Uterus (tissue), 3 donors: ENCODE measurements at regions not wholly inside any gene's neighbourhood (a gene's known extent, or its start where the extent isn't known, plus 50 kb on each side); places are given as distances from the start of the nearest gene placed in this dataset.
"Not testable (repeated sequence)": the region's sequence is repeated elsewhere in the genome, so short reads cannot be mapped to it uniquely, and the experiment has no call there.

ENCODE experiments used
- DNase-seq, 2 donors: peaks; one replicate each; pipeline ENCODE4 v3.0.0-alpha.2; 2019 to 2020
- H3K27ac ChIP-seq, 2 donors: fragments of 200-600 bp; sonication (generic); 1 replicate in 1 of 2; 2 replicates in 1 of 2; pipeline ENCODE4 v1.5.1; 2016 to 2018
- H3K27me3 ChIP-seq, 2 donors: fragments of 200-600 bp; sonication (generic); one replicate each; pipeline ENCODE4 v1.5.1; 2018 to 2019; ENCODE audit warnings: control low read depth in 1 of 2
- H3K36me3 ChIP-seq, 2 donors: fragments of 200-600 bp; sonication (generic); one replicate each; pipeline ENCODE4 v1.5.1; 2019; ENCODE audit warnings: control low read depth in 1 of 2
- H3K4me1 ChIP-seq, 2 donors: fragments of 200-600 bp; sonication (generic); one replicate each; pipeline ENCODE4 v1.5.1; 2018 to 2019; ENCODE audit warnings: control low read depth in 1 of 2
- H3K4me3 ChIP-seq, 2 donors: fragments of 200-600 bp; sonication (generic); 1 replicate in 1 of 2; 2 replicates in 1 of 2; pipeline ENCODE4 v1.5.1; 2018 to 2019; ENCODE audit warnings: mild to moderate bottlenecking in 1 of 2
- H3K9me3 ChIP-seq, 2 donors: fragments of 200-600 bp; sonication (generic); one replicate each; pipeline ENCODE4 v1.5.1; 2019; ENCODE audit warnings: control low read depth in 1 of 2
- POLR2A ChIP-seq, 2 donors: fragments of 450-650 bp; IDR thresholded peaks; one replicate each; pipeline ENCODE4 v1.6.1; 2016; ENCODE audit warnings: antibody characterized with exemption in 2 of 2, mild to moderate bottlenecking in 1 of 2, moderate library complexity in 1 of 2
- intact Hi-C: fragments of 100-400 bp; cut with DNase I; formaldehyde crosslinking; loops from one replicate; pipeline ENCODE4 v1.15.1; 2023; ENCODE audit warnings: low total_unique reads
- TF ChIP-seq, protein P1 (sequence below), 4 experiments: fragments of 200-600 bp in 2 of 4; fragments of 450-650 bp in 2 of 4; sonication (generic) in 2 of 4; IDR thresholded peaks; one replicate each; pipeline ENCODE4 v1.5.1; 2016 to 2019; ENCODE audit warnings: antibody characterized with exemption in 4 of 4, mild to moderate bottlenecking in 2 of 4, moderate library complexity in 1 of 4
- donor health status: DM: yes; HTN: yes; CAD: no.

DNA sequence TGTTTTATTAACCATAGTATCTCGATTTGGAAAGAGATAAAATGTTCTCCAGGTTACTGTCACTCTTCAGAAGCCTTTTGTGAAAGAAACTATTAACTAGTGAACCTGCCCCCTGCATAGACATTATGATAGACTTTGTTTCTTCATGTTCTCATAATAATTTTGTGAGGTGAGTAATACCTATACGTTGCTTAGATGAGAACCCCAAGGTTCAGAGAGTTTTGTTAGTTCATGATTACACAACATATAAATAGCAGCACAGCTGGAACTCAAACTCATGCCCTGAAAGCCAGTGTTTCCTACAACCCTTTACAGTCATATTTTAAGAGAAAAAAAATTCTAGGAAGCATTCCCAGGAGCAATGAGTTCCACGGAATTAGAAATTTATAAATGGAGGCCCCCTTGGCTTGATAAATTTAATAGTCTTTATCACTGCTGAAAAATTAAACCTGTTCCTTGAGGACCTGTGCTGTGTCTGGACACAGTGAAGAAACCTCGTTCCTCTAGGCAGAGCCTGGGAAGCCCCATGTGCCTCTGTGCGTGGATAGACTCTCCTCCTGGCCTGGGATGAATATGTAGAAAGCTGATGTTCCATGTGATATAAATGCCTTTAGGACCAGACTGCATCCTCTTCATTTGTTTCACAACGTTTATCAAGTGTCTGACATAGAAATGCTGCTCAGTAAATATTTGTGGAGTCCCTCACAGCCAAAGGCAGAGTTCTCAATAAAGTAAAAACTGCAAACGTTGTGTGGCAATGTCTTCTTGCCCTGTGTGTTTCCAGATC is 1257.0 kb upstream of the GYPC start:
- no peaks in the 10 kb centered on the region for H3K27me3 ChIP-seq
- intact Hi-C loops, result no loop called here
- no peaks in the 10 kb centered on the region for H3K4me1 ChIP-seq
- no peaks in the 10 kb centered on the region for H3K9me3 ChIP-seq
- TF ChIP-seq, protein P1, sequence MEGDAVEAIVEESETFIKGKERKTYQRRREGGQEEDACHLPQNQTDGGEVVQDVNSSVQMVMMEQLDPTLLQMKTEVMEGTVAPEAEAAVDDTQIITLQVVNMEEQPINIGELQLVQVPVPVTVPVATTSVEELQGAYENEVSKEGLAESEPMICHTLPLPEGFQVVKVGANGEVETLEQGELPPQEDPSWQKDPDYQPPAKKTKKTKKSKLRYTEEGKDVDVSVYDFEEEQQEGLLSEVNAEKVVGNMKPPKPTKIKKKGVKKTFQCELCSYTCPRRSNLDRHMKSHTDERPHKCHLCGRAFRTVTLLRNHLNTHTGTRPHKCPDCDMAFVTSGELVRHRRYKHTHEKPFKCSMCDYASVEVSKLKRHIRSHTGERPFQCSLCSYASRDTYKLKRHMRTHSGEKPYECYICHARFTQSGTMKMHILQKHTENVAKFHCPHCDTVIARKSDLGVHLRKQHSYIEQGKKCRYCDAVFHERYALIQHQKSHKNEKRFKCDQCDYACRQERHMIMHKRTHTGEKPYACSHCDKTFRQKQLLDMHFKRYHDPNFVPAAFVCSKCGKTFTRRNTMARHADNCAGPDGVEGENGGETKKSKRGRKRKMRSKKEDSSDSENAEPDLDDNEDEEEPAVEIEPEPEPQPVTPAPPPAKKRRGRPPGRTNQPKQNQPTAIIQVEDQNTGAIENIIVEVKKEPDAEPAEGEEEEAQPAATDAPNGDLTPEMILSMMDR (IDR thresholded peaks at IDR 0.05), result no peak
- no peak overlapping the region for H3K27ac ChIP-seq
- H3K36me3 ChIP-seq, result no peaks in the 10 kb centered on the region
- H3K4me3 ChIP-seq, result no peak overlapping the region
- no peak for DNase-seq

- Histone ChIP-seq H3K4me1 (no peaks in the 10 kb centered on the region), H3K27ac (no peak overlapping the region), H3K9me3 (no peaks in the 10 kb centered on the region), H3K27me3 (no peaks in the 10 kb centered on the region), H3K4me3 (no peak overlapping the region), H3K36me3 (no peaks in the 10 kb centered on the region)
- no peak for DNase-seq
- intact Hi-C loops, result no loop called here
- TF ChIP-seq, protein P1 (IDR thresholded peaks at IDR 0.05), result no peak
- TF ChIP-seq POLR2A (IDR thresholded peaks at IDR 0.05), result no peak
Measured at GRCh38 chr2:125405816-125406215, 1250.1 kb upstream of the GYPC start.

DNA sequence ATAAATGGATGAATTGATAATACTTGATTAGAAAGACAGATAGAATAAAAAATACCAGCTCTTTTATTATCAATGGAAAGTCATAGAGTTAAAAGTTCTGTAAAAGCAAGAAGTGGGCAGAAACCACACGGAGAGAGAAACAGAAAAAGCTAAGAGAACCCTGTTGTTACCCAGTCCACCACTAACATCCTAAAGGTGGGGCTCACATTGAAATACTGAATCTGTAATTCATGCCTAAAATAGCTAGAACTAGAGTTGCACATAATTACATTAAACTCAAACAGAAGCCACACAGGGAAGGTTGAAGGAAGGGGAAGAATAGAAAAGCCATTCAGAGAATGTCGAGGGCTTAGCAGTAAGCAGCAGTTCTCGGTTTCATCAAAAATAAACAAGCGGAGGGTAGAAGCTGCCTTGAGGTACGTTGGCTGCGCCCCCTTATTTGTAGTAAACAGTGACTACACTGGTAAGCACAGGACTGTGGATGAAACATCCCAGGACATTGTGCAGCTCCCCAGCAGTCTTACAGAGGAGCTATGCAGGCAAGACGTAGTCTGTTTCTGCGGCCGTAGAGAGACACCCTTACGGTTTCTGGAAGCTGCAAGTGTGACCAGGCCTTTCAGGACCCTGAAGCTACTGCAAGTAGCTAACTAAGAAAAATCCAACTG is 1247.0 kb upstream of the GYPC start:
- TF ChIP-seq, protein P1 (IDR thresholded peaks at IDR 0.05), result no peak
- no peak for TF ChIP-seq POLR2A (IDR thresholded peaks at IDR 0.05)
- H3K27ac ChIP-seq, result no peak overlapping the region
- H3K4me1 ChIP-seq, result no peaks in the 10 kb centered on the region
- DNase-seq, result no peak
- no peaks in the 10 kb centered on the region for H3K9me3 ChIP-seq
- no peaks in the 10 kb centered on the region for H3K27me3 ChIP-seq
- no peaks in the 10 kb centered on the region for H3K36me3 ChIP-seq
- intact Hi-C loops, result no loop called here
- no peak overlapping the region for H3K4me3 ChIP-seq

DNA sequence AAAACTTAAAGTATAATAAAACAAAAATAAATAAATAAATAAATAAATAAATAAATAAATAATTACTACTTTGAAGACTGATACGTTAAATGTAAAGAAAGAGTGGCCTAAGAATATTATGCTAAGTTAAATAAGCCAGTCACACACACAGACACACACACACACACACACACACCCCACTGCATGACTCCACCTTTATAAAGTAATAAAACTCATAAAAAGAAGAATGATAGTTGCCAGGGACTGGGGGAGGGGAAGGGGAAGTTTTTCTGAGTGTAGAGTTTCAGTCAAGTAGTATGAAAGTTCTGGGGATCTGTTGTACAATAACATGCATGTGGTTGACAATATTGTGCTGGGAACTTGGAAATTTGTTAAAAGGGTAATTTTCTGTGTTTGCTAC is 1237.5 kb upstream of the GYPC start:
- intact Hi-C loops, result no loop called here
- H3K4me3 ChIP-seq, result no peak overlapping the region
- H3K36me3 ChIP-seq, result no peaks in the 10 kb centered on the region
- no peaks in the 10 kb centered on the region for H3K27me3 ChIP-seq
- no peaks in the 10 kb centered on the region for H3K9me3 ChIP-seq
- H3K27ac ChIP-seq, result no peak overlapping the region
- DNase-seq, result no peak
- TF ChIP-seq, protein P1 (IDR thresholded peaks at IDR 0.05), result no peak
- TF ChIP-seq POLR2A (IDR thresholded peaks at IDR 0.05), result no peak
- no peaks in the 10 kb centered on the region for H3K4me1 ChIP-seq

- H3K36me3 ChIP-seq, intact Hi-C loops, DNase-seq, H3K27me3 ChIP-seq, H3K4me1 ChIP-seq, H3K4me3 ChIP-seq, H3K27ac ChIP-seq, H3K9me3 ChIP-seq: not testable (repeated sequence)
Measured at GRCh38 chr2:125422198-125422770, 1233.7 kb upstream of the GYPC start.
